ENCODE measurements at regions not wholly inside any gene's neighbourhood (a gene's known extent, or its start where the extent isn't known, plus 50 kb on each side); places are given as distances from the start of the nearest gene placed in this dataset.

DNA sequence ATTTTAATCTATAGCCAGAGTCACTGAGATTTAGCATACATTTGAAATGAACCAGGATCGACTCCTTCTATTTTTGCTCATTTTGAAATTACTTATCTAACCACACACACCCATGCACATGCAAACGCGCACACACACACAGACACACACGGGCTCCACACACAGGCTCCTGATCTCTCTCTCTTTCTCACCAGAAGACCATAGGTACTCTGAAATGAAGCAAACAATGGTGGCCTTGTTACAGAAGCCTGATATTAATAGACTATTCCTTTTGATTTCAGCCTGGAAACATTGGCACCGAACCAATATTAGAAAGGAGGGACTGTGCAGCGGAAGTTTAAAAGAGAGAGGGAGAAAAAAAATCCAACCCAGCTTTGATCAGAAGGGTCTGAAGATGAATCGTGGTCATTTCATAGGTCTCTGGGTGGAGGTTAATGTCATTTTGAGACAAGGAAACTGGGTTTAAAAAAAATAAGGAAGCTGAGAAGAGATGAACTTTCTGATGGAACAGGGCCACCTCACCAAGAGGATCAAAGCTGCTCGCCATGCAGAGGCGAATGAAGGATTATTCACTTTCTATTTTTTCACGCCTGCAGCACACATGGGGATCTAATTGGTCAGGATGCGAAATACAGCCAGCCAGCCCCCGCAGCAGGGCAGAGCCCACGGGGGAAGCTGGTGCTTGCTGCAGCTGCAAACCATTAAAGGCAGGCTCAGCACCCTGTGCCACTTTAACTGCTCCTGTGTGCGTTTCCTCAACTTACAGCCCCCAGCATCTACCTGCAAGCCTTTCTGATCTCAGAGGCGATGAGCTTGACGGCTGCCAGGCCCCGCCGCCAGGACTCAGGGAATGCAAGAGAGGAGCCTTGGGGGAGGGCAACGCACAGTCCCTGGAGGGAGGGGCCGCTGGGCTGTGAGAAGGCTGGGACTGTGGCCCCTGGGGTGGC lies 88.8 kb downstream of the HES1 start:
- TF ChIP-seq, protein P1, sequence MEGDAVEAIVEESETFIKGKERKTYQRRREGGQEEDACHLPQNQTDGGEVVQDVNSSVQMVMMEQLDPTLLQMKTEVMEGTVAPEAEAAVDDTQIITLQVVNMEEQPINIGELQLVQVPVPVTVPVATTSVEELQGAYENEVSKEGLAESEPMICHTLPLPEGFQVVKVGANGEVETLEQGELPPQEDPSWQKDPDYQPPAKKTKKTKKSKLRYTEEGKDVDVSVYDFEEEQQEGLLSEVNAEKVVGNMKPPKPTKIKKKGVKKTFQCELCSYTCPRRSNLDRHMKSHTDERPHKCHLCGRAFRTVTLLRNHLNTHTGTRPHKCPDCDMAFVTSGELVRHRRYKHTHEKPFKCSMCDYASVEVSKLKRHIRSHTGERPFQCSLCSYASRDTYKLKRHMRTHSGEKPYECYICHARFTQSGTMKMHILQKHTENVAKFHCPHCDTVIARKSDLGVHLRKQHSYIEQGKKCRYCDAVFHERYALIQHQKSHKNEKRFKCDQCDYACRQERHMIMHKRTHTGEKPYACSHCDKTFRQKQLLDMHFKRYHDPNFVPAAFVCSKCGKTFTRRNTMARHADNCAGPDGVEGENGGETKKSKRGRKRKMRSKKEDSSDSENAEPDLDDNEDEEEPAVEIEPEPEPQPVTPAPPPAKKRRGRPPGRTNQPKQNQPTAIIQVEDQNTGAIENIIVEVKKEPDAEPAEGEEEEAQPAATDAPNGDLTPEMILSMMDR (IDR thresholded peaks at IDR 0.05): no peak
- no peak for TF ChIP-seq POLR2A (IDR thresholded peaks at IDR 0.05)
